G401 (cell line): ENCODE measurements at regions not wholly inside any gene's neighbourhood (a gene's known extent, or its start where the extent isn't known, plus 50 kb on each side); places are given as distances from the start of the nearest gene placed in this dataset.
A peak's percentile ranks its signal among the peaks of the same experiment; 100 is the strongest.

ENCODE experiments used
- DNase-seq: peaks from one replicate; pipeline ENCODE4 v3.0.0-alpha.2; 2015; ENCODE audit warnings: low spot score
- in situ Hi-C: cut with HindIII; loops from 2 replicates; pipeline ENCODE4 v1.10.0; 2016; ENCODE audit warnings: low sequenced_read_pairs, mixed read lengths

- DNase-seq: no peak
- in situ Hi-C loops: no loop called here
These were observed 61.6 kb upstream of the LAPTM5 start for GRCh38 chr1:30819244-30819571.

- no peak for DNase-seq
- in situ Hi-C loops: no loop called here
These were observed 61.1 kb upstream of the LAPTM5 start for GRCh38 chr1:30818568-30819243.

- in situ Hi-C loops: no loop called here
- DNase-seq: no peak
These were observed 60.0 kb upstream of the LAPTM5 start for GRCh38 chr1:30817548-30817947.

- in situ Hi-C loops: no loop called here
- DNase-seq: no peak
These were observed 59.5 kb upstream of the LAPTM5 start for GRCh38 chr1:30817077-30817438.

GRCh38 chr1:30816211-30817076 lies 58.9 kb upstream of the LAPTM5 start:
- DNase-seq: peak; percentile 86
- in situ Hi-C loops: no loop called here

- in situ Hi-C loops: no loop called here
- DNase-seq: no peak
These were observed 58.0 kb upstream of the LAPTM5 start for GRCh38 chr1:30815556-30815955.

- DNase-seq: no peak
- in situ Hi-C loops: loop anchor here (5.0 kb wide), 1 partner anchor 53 kb away; no protein-coding TSS in a partner anchor
These were observed 56.7 kb upstream of the LAPTM5 start for GRCh38 chr1:30814292-30814691.

- DNase-seq: no peak
- in situ Hi-C loops: loop anchor here (5.0 kb wide), 1 partner anchor 55 kb away; no protein-coding TSS in a partner anchor
These were observed 54.5 kb upstream of the LAPTM5 start for GRCh38 chr1:30812076-30812475.

GRCh38 chr1:30811187-30811586 lies 53.6 kb upstream of the LAPTM5 start:
- in situ Hi-C loops: loop anchor here (5.0 kb wide), 1 partner anchor 56 kb away; no protein-coding TSS in a partner anchor
- no peak for DNase-seq

GRCh38 chr1:30810416-30811080 lies 53.0 kb upstream of the LAPTM5 start:
- in situ Hi-C loops: loop anchor here (5.0 kb wide), 1 partner anchor 57 kb away; no protein-coding TSS in a partner anchor

GRCh38 chr1:30809514-30810263 lies 52.1 kb upstream of the LAPTM5 start:
- in situ Hi-C loops: loop anchor here (5.0 kb wide), 1 partner anchor 58 kb away; no protein-coding TSS in a partner anchor

More at GRCh38 chr1:30810416-30811080, 53.0 kb upstream of the LAPTM5 start:
- no peak for DNase-seq

GRCh38 chr1:30808067-30808662 lies 50.6 kb upstream of the LAPTM5 start:
- in situ Hi-C loops: no loop called here
- no peak for DNase-seq

More at GRCh38 chr1:30809514-30810263, 52.1 kb upstream of the LAPTM5 start:
- no peak for DNase-seq

- in situ Hi-C loops: no loop called here
- no peak for DNase-seq
These were observed 49.9 kb upstream of the LAPTM5 start for GRCh38 chr1:30807318-30808066.
